NCI-H345 (cell line): ENCODE measurements at regions not wholly inside any gene's neighbourhood (a gene's known extent, or its start where the extent isn't known, plus 50 kb on each side); places are given as distances from the start of the nearest gene placed in this dataset.
"Not testable (repeated sequence)": the region's sequence is repeated elsewhere in the genome, so short reads cannot be mapped to it uniquely, and the experiment has no call there.

Experiments
- DNase-seq: peaks from one replicate; lab custom pipeline; 2025; lab: John Stamatoyannopoulos, UW

- no peak for DNase-seq
Observed at GRCh38 chr17:11182430-11182829, 58.6 kb upstream of the SHISA6 start.

- DNase-seq = no peak
Observed at GRCh38 chr17:11178581-11178980, 62.4 kb upstream of the SHISA6 start.

- DNase-seq = no peak
Observed at GRCh38 chr17:11177340-11177739, 63.7 kb upstream of the SHISA6 start.

- DNase-seq = no peak
Observed at GRCh38 chr17:11176549-11176948, 64.5 kb upstream of the SHISA6 start.

GRCh38 chr17:11170881-11171280, 70.1 kb upstream of the SHISA6 start:
- no peak for DNase-seq

DNA sequence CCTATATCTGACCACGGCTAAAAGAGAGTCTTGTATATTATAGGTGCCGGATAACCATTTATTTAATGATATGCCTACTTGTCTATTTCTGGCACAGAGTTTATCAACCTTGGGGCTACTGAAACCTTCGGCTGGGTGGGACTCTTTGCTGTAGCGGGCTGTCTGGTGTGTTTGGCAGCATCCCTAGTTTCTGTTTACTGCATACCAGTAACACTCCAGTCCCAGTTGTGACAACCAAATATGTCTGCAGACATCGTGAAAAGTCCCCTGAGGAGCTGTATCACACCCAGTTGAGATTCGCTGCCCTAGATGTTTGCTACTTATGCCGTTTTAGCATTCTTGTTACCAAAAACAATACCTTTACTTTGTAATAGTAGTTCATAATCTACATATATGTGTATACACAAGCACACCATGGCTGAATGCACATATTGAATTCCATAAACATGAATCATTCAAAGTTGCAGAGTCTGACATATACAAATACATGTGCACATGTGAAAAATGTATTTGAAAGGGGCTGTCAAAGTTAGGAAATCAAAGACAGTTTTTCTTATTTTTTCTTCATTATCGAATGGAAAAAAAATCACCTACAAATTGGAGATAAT, 89.1 kb upstream of the SHISA6 start:
- no peak for DNase-seq

DNA sequence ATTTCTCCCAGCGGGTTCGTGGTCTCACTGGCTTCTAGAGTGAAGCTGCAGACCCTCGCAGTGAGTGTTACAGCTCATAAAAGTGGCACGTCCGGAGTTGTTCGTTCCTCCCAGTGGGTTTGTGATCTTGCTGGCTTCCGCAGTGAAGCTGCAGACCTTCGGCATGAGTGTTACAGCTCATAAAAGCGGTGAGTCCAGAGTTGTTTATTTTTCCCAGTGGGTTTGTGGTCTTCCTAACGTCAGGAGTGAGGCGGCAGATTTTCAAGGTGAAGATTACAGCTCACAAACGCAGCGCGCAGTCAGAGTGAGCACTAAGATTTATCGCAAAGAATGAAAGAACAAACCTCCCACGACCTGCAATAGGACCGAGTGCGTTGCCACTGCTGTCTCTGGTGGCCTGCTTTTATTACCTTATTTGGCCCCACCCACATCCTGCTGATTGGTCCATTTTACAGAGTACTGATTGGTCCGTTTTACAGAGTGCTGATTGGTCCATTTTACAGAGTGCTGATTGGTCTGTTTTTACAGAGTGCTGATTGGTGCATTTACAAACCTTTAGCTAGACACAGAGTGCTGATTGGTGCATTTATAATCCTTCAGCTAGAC, 90.0 kb upstream of the SHISA6 start:
- DNase-seq = not testable (repeated sequence)

GRCh38 chr17:11144358-11145233, 96.4 kb upstream of the SHISA6 start:
- DNase-seq = peak; percentile 7

DNA sequence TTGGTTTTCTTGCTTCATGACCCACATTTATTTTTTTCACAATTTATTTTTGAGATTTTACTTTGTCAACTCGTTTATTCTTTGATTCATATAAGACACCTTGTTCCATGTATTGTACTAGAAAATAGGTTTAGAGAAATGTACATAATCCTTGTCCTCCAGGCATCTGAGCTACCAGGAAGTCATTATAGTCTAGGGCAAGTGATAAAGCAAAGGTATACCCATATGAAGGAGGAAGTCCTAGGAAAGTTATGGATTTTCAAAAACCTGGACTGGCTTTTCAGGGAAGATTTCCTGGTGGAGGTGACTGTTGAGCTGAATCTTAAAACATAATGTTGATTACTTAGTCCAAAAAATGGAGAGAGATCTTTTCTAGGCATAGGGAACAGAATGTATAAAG, 98.8 kb upstream of the SHISA6 start:
- DNase-seq = no peak

DNA sequence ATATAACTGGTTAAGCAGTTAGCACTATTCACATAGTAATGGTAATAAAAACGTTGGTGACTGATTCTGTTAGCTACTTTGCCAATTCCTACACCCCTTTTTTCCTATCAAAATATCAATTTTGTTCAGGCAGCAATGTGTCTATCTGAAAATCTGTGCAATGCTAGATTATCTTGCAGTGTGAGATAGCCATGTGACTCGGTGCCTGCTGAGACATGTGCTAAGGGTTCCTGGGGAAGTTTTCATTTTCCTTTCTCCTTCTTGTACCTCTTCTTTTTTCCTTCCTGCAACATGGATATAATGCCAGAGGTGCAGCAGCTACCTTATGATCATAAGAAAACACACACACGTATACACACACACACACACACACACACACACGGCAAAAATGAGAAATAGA, 100.5 kb upstream of the SHISA6 start:
- DNase-seq = no peak

DNA sequence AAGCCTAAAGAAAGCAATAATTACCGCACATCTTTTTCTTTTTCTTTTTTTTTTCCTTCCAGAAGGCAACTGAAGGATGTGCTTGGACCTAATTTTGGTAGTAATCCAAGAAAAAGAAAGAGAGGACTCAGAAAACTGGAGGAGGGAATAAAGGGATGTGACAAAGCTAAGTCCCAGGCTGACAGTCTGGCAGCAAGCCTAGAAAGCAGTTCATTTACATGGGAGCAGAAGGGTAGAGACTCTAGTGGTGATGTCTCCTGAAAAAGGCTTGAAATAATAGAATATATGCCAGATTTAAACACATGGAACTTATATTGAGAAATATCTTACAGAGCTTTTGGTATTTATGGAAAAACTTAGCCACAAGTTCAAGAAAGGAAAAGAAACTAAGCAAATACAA, 101.0 kb upstream of the SHISA6 start:
- DNase-seq = no peak

GRCh38 chr17:11138023-11138422, 103.0 kb upstream of the SHISA6 start:
- DNase-seq = no peak

GRCh38 chr17:11135819-11136218, 105.2 kb upstream of the SHISA6 start:
- no peak for DNase-seq

- no peak for DNase-seq
Observed at GRCh38 chr17:11130367-11130766, 110.6 kb upstream of the SHISA6 start.

- no peak for DNase-seq
Observed at GRCh38 chr17:11122908-11123307, 118.1 kb upstream of the SHISA6 start.

- no peak for DNase-seq
Observed at GRCh38 chr17:11121341-11121985, 119.5 kb upstream of the SHISA6 start.

- DNase-seq = no peak
Observed at GRCh38 chr17:11109106-11109505, 131.9 kb upstream of the SHISA6 start.

- no peak for DNase-seq
Observed at GRCh38 chr17:11105141-11105540, 135.9 kb upstream of the SHISA6 start.

DNA sequence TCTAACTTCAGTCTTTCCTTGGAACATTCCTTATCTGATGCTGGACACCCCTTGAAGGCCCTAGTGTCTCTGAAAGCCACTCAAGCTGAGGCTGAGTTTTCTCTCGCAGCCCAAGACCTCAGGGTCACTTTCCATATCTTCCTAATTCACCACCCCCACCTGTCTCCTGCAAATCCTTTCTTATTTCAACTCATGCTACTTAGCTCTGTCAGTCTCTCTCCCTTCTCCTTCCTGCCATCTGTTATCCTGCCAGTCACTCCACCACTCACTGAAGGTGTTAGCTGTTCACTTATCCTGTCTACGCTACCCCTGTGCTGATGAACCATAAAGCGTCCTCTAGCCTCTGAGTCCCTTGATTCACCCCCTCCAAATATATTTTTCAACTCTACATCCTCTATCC, 143.9 kb upstream of the SHISA6 start:
- DNase-seq = no peak

GRCh38 chr17:11094331-11094730, 146.7 kb upstream of the SHISA6 start:
- DNase-seq = no peak

- DNase-seq = no peak
Observed at GRCh38 chr17:11086646-11087340, 154.2 kb upstream of the SHISA6 start.

DNA sequence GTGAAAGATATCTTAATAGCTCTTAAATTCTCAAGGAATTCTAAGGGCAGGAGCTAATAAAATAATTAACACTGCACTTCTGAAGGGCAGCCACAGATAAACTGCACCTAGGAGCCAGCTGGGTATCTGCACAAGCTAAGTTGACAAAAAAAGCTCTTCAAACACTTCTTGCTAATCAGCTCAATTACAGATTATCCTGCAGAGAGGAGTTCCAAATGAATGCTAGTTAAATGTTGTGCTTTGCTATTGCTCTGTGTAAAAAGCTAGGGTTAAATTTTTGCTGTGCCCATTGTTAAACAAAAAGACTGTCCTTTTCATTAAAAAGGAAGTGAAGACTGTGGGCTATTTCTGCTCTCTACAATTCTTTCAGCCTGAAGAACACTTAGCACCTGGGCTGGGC, 158.5 kb upstream of the SHISA6 start:
- no peak for DNase-seq
